ENCODE measurements at regions not wholly inside any gene's neighbourhood (a gene's known extent, or its start where the extent isn't known, plus 50 kb on each side); places are given as distances from the start of the nearest gene placed in this dataset.

GRCh38 chr2:145305889-145306288, 786.0 kb upstream of the ZEB2 start:
- DNase-seq (ENCODE audit: low read depth in 2 of 2): no peak

GRCh38 chr2:145304501-145304900, 784.6 kb upstream of the ZEB2 start:
- no peak for DNase-seq (ENCODE audit: low read depth in 2 of 2)

- no peak for DNase-seq (ENCODE audit: low read depth in 2 of 2)
Observed at GRCh38 chr2:145303536-145303935, 783.6 kb upstream of the ZEB2 start.

GRCh38 chr2:145302886-145303285, 783.0 kb upstream of the ZEB2 start:
- DNase-seq (ENCODE audit: low read depth in 2 of 2): no peak

- DNase-seq (ENCODE audit: low read depth in 2 of 2): no peak
Observed at GRCh38 chr2:145302451-145302850, 782.5 kb upstream of the ZEB2 start.

- DNase-seq (ENCODE audit: low read depth in 2 of 2): no peak
Observed at GRCh38 chr2:145299368-145299767, 779.4 kb upstream of the ZEB2 start.

GRCh38 chr2:145292166-145292565, 772.2 kb upstream of the ZEB2 start:
- no peak for DNase-seq (ENCODE audit: low read depth in 2 of 2)

GRCh38 chr2:145290986-145291385, 771.1 kb upstream of the ZEB2 start:
- no peak for DNase-seq (ENCODE audit: low read depth in 2 of 2)

- no peak for DNase-seq (ENCODE audit: low read depth in 2 of 2)
Observed at GRCh38 chr2:145289946-145290345, 770.0 kb upstream of the ZEB2 start.

- DNase-seq (ENCODE audit: low read depth in 2 of 2): no peak
Observed at GRCh38 chr2:145288650-145289496, 769.0 kb upstream of the ZEB2 start.

- no peak for DNase-seq (ENCODE audit: low read depth in 2 of 2)
Observed at GRCh38 chr2:145287736-145288135, 767.8 kb upstream of the ZEB2 start.

GRCh38 chr2:145286716-145287275, 766.9 kb upstream of the ZEB2 start:
- no peak for DNase-seq (ENCODE audit: low read depth in 2 of 2)

- no peak for DNase-seq (ENCODE audit: low read depth in 2 of 2)
Observed at GRCh38 chr2:145284551-145284950, 764.6 kb upstream of the ZEB2 start.

- DNase-seq (ENCODE audit: low read depth in 2 of 2): no peak
Observed at GRCh38 chr2:145283131-145283530, 763.2 kb upstream of the ZEB2 start.

GRCh38 chr2:145277922-145278321, 758.0 kb upstream of the ZEB2 start:
- no peak for DNase-seq (ENCODE audit: low read depth in 2 of 2)

- no peak for DNase-seq (ENCODE audit: low read depth in 2 of 2)
Observed at GRCh38 chr2:145273840-145274239, 753.9 kb upstream of the ZEB2 start.

- no peak for DNase-seq (ENCODE audit: low read depth in 2 of 2)
Observed at GRCh38 chr2:145268931-145269330, 749.0 kb upstream of the ZEB2 start.

GRCh38 chr2:145267451-145267850, 747.5 kb upstream of the ZEB2 start:
- DNase-seq (ENCODE audit: low read depth in 2 of 2): no peak

- no peak for DNase-seq (ENCODE audit: low read depth in 2 of 2)
Observed at GRCh38 chr2:145265244-145265643, 745.3 kb upstream of the ZEB2 start.

GRCh38 chr2:145260674-145261073, 740.8 kb upstream of the ZEB2 start:
- DNase-seq (ENCODE audit: low read depth in 2 of 2): no peak

GRCh38 chr2:145260081-145260480, 740.2 kb upstream of the ZEB2 start:
- DNase-seq (ENCODE audit: low read depth in 2 of 2): peak in 1 of 2 donors; percentile 3

- no peak for DNase-seq (ENCODE audit: low read depth in 2 of 2)
Observed at GRCh38 chr2:145258903-145259579, 739.1 kb upstream of the ZEB2 start.

- DNase-seq (ENCODE audit: low read depth in 2 of 2): no peak
Observed at GRCh38 chr2:145257931-145258330, 738.0 kb upstream of the ZEB2 start.

Data from lung microvascular endothelial cell (primary cell).